ELF-1 (cell line): ENCODE measurements at regions not wholly inside any gene's neighbourhood (a gene's known extent, or its start where the extent isn't known, plus 50 kb on each side); places are given as distances from the start of the nearest gene placed in this dataset.
"Not testable (repeated sequence)": the region's sequence is repeated elsewhere in the genome, so short reads cannot be mapped to it uniquely, and the experiment has no call there.

ENCODE experiments used
- DNase-seq: peaks from one replicate; pipeline ENCODE4 v3.0.0-alpha.2; 2016; ENCODE audit warnings: low read depth, low spot score

- no peak for DNase-seq
These were observed 996.8 kb downstream of the PCDH19 start for GRCh38 chrX:99413317-99413716.

- peak; percentile 8 for DNase-seq
These were observed 1011.5 kb downstream of the PCDH19 start for GRCh38 chrX:99398545-99398944.

- DNase-seq = no peak
These were observed 1012.2 kb downstream of the PCDH19 start for GRCh38 chrX:99397879-99398278.

GRCh38 chrX:99394456-99394855, 1015.6 kb downstream of the PCDH19 start:
- DNase-seq = peak; percentile 57

GRCh38 chrX:99384594-99385374, 1025.3 kb downstream of the PCDH19 start:
- no peak for DNase-seq

GRCh38 chrX:99383786-99384185, 1026.3 kb downstream of the PCDH19 start:
- no peak for DNase-seq

GRCh38 chrX:99371976-99372595, 1038.0 kb downstream of the PCDH19 start:
- peak; percentile 52 for DNase-seq

- DNase-seq = no peak
These were observed 1056.7 kb downstream of the PCDH19 start for GRCh38 chrX:99353412-99353811.

- DNase-seq = no peak
These were observed 1061.8 kb downstream of the PCDH19 start for GRCh38 chrX:99348256-99348655.

GRCh38 chrX:99308302-99308701, 1101.8 kb downstream of the PCDH19 start:
- DNase-seq = no peak

- DNase-seq = no peak
These were observed 1104.5 kb downstream of the PCDH19 start for GRCh38 chrX:99305573-99305972.

- DNase-seq = peak; percentile 6
These were observed 1108.1 kb downstream of the PCDH19 start for GRCh38 chrX:99301990-99302389.

GRCh38 chrX:99271641-99272040, 1138.4 kb downstream of the PCDH19 start:
- peak; percentile 24 for DNase-seq

- DNase-seq = no peak
These were observed 1143.8 kb downstream of the PCDH19 start for GRCh38 chrX:99266255-99266654.

GRCh38 chrX:99248180-99248579, 1161.9 kb downstream of the PCDH19 start:
- DNase-seq = no peak

- DNase-seq = peak; percentile 66
These were observed 1168.1 kb downstream of the PCDH19 start for GRCh38 chrX:99242001-99242400.

GRCh38 chrX:99234384-99234783, 1175.7 kb downstream of the PCDH19 start:
- DNase-seq = not testable (repeated sequence)

- no peak for DNase-seq
These were observed 1217.7 kb downstream of the PCDH19 start for GRCh38 chrX:99192421-99192820.

- DNase-seq = no peak
These were observed 1225.9 kb downstream of the PCDH19 start for GRCh38 chrX:99184153-99184552.

- DNase-seq = no peak
These were observed 1237.1 kb downstream of the PCDH19 start for GRCh38 chrX:99172958-99173357.

GRCh38 chrX:99142745-99143144, 1267.3 kb downstream of the PCDH19 start:
- DNase-seq = no peak

- no peak for DNase-seq
These were observed 1272.6 kb downstream of the PCDH19 start for GRCh38 chrX:99137488-99137887.

- DNase-seq = no peak
These were observed 1293.1 kb downstream of the PCDH19 start for GRCh38 chrX:99117011-99117410.
